ENCODE measurements at regions not wholly inside any gene's neighbourhood (a gene's known extent, or its start where the extent isn't known, plus 50 kb on each side); places are given as distances from the start of the nearest gene placed in this dataset.

DNA sequence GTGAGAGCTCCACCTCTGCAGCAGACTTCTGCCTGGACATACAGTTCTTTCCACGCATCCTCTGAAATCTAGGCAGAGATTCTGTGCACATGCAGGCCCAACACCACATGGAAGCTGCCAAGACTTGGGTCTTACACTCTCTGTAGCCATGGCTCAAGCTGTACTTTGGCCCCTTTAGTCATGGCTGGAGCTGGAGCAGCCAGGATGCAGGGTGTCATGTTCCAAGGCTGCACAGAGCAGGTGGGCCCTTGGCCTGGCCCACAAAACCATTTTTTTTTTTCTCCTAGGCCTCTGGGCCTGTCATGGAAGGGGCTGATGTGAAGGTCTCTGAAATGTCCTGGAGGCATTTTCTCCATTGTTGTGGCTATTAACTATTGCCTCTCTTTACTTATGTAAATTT is 990.5 kb upstream of the ADGRL3 start:
- intact Hi-C loops (cut with micrococcal nuclease) (no loop called here), dilution Hi-C loops (cut with MboI; ENCODE audit: extremely low pct_ligation_motif_present, low sequenced_read_pairs) (no loop called here)
- Histone ChIP-seq H2AFZ (ENCODE audit: low read depth, low read length) (no peak overlapping the region), H3K9me1 (replicated peaks; ENCODE audit: control insufficient read depth, extremely low read depth, insufficient read depth, low read length) (no peaks in the 10 kb centered on the region), H3K79me2 (ENCODE audit: control insufficient read depth, insufficient read depth, low read length) (no peaks in the 10 kb centered on the region), H3K4me1 (ENCODE audit: control insufficient read depth, extremely low read depth, insufficient read depth, low read length) (no peaks in the 10 kb centered on the region), H3K4me2 (ENCODE audit: insufficient read depth, low read length) (no peak overlapping the region), H4K20me1 (replicated peaks; ENCODE audit: control insufficient read depth, extremely low read depth, insufficient read depth, low read length) (no peaks in the 10 kb centered on the region), H3K36me3 (ENCODE audit: control insufficient read depth in 2 of 2, extremely low read depth in 1 of 2, insufficient read depth in 2 of 2, low read length in 2 of 2) (no peaks in the 10 kb centered on the region), H3K4me3 (replicated peaks in 1 of 3; ENCODE audit: insufficient read depth in 1 of 3, low read depth in 1 of 3, low read length in 3 of 3) (no peak overlapping the region), H3K9ac (replicated peaks; ENCODE audit: extremely low read depth, insufficient read depth, low read length) (no peak overlapping the region), H3K27me3 (ENCODE audit: control insufficient read depth in 2 of 2, insufficient read depth in 2 of 2, low read length in 2 of 2) (no peaks in the 10 kb centered on the region), H3K9me3 (replicated peaks; ENCODE audit: control insufficient read depth, insufficient read depth, low read length) (no peaks in the 10 kb centered on the region), H3K27ac (ENCODE audit: insufficient read depth, low read depth, low read length) (no peak overlapping the region)
- TF ChIP-seq, protein P1, sequence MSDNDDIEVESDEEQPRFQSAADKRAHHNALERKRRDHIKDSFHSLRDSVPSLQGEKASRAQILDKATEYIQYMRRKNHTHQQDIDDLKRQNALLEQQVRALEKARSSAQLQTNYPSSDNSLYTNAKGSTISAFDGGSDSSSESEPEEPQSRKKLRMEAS (IDR thresholded peaks at IDR 0.05; ENCODE audit: insufficient read depth, insufficient read length): no peak
- TF ChIP-seq POLR2AphosphoS5 (IDR thresholded peaks at IDR 0.05; ENCODE audit: insufficient read depth, low read depth, low read length): no peak
- TF ChIP-seq FOS (IDR thresholded peaks at IDR 0.05; ENCODE audit: borderline replicate concordance, insufficient read depth, low read length): no peak
- no peak for TF ChIP-seq EZH2 (IDR thresholded peaks at IDR 0.05; ENCODE audit: borderline replicate concordance, low read depth, low read length, severe bottlenecking)
- no peak for TF ChIP-seq POLR2A (IDR thresholded peaks at IDR 0.05; ENCODE audit: low read depth, low read length)
- no peak for TF ChIP-seq CTCF (IDR thresholded peaks at IDR 0.05; ENCODE audit: extremely low read depth in 1 of 2, insufficient read depth in 1 of 2, low read depth in 1 of 2, low read length in 2 of 2)
- no peak for TF ChIP-seq GATA2 (IDR thresholded peaks at IDR 0.05; ENCODE audit: insufficient read depth, insufficient read length, low read depth, low read length)
- TF ChIP-seq JUN (IDR thresholded peaks at IDR 0.05; ENCODE audit: borderline replicate concordance, insufficient read depth, insufficient read length, low read depth): no peak
- no peak for TF ChIP-seq MYC (IDR thresholded peaks at IDR 0.05; ENCODE audit: low read depth, low read length)
- ChIA-PET POLR2A (no interaction called here), CTCF (interaction anchor here (1.1 kb wide), 1 partner anchor 9 kb away, joined by 3 read pairs; no protein-coding TSS in a partner anchor)
- BruUV-seq (replicated peaks): no TSS peak
- FAIRE-seq (no peak), DNase-seq (ENCODE audit: low read depth, low spot score) (no peak)
